Adrenal gland (tissue), 5 donors: ENCODE measurements at regions not wholly inside any gene's neighbourhood (a gene's known extent, or its start where the extent isn't known, plus 50 kb on each side); places are given as distances from the start of the nearest gene placed in this dataset.

ENCODE experiments used
- CTCF ChIP-seq, 6 experiments: fragments of 450-650 bp in 4 of 6; fragments of 200-600 bp in 2 of 6; sonication (generic) in 1 of 6; IDR thresholded peaks; 1 replicate in 5 of 6; 2 replicates in 1 of 6; pipeline versions ENCODE4 v1.5.1 to v1.8.0; 2016 to 2021; ENCODE audit warnings: antibody characterized with exemption in 6 of 6, mild to moderate bottlenecking in 2 of 6, moderate library complexity in 1 of 6
- POLR2A ChIP-seq, 2 donors: fragments of 450-650 bp; IDR thresholded peaks; one replicate each; pipeline ENCODE4 v1.6.1; 2017; ENCODE audit warnings: antibody characterized with exemption in 2 of 2, mild to moderate bottlenecking in 2 of 2, moderate library complexity in 1 of 2
- donor health status: DM: no; HTN: no; CAD: no.

- TF ChIP-seq CTCF (IDR thresholded peaks at IDR 0.05), result no peak
- no peak for TF ChIP-seq POLR2A (IDR thresholded peaks at IDR 0.05)
Measured at GRCh38 chr5:172579403-172579990, 61.6 kb upstream of the NEURL1B start.
